K562 (cell line): ENCODE measurements at regions not wholly inside any gene's neighbourhood (a gene's known extent, or its start where the extent isn't known, plus 50 kb on each side); places are given as distances from the start of the nearest gene placed in this dataset.

Experiments used
- ATAC-seq: fragments of 200-7000 bp; cut with Tn5 transposase; 3 replicates; pipeline ENCODE4 v1.9.1; 2020; ENCODE audit warnings: moderate library complexity
- BruUV-seq: library from RNA; stranded (reverse); fragments of 400-500 nt; replicated peaks from 2 replicates; lab custom pipeline; 2021; lab: Mats Ljungman, UMichigan
- CTCF ChIA-PET: fragments of 300-600 bp; formaldehyde crosslinking; extraction: SDS; loops from one replicate; lab custom pipeline; 2021; ENCODE audit warnings: low intra/inter-chr PET ratio; lab: Yijun Ruan, JAX
- POLR2A ChIA-PET: fragments of 300-600, 350-650 bp; sonication (Branson Sonifier 250); formaldehyde crosslinking; extraction: SDS; loops from one replicate; lab custom pipeline; 2021; ENCODE audit warnings: antibody characterized with exemption, inconsistent platforms; lab: Yijun Ruan, JAX
- DNase-seq, 4 experiments: peaks; one replicate each; pipeline versions ENCODE4 v3.0.0 to v3.0.0-alpha.2; 2011 to 2018; ENCODE audit warnings: low spot score in 3 of 4, mixed read lengths in 3 of 4; ENCODE audit errors: extremely low read depth in 1 of 4
- FAIRE-seq: peaks from 2 replicates; lab custom pipeline; 2011; peaks lifted over from hg19 to GRCh38; lab: Jason Lieb, UNC
- H2AFZ ChIP-seq: 2 replicates; pipeline ENCODE4 v1.6.0; 2011; ENCODE audit warnings: low read depth, low read length, control low read depth, inconsistent platforms
- H3K27ac ChIP-seq: fragments of 200-600 bp; 3 replicates; pipeline ENCODE4 v1.8.0; 2011; ENCODE audit warnings: low read depth, mild to moderate bottlenecking, control low read depth, inconsistent platforms, low read length, moderate library complexity, mixed read lengths; ENCODE audit errors: extremely low read depth
- H3K27me3 ChIP-seq, 2 experiments: fragments of 300-600 bp in 1 of 2; 2 replicates in 1 of 2; 3 replicates in 1 of 2; pipeline versions ENCODE4 v1.6.0 to v1.8.0; 2011; ENCODE audit warnings: inconsistent platforms in 2 of 2, low read length in 2 of 2, mild to moderate bottlenecking in 1 of 2, mixed read lengths in 1 of 2, moderate library complexity in 1 of 2; ENCODE audit not compliant: control insufficient read depth in 2 of 2, insufficient read depth in 2 of 2
- H3K36me3 ChIP-seq: fragments of 300-600 bp; 3 replicates; pipeline ENCODE4 v1.8.0; 2011; ENCODE audit warnings: mild to moderate bottlenecking, low read length, inconsistent platforms; ENCODE audit not compliant: control insufficient read depth, insufficient read depth
- H3K4me1 ChIP-seq, 2 experiments: fragments of 200-600 bp in 1 of 2; replicated peaks in 1 of 2; 2 replicates in 1 of 2; 3 replicates in 1 of 2; pipeline versions ENCODE4 v1.5.1 to v1.8.0; 2011; ENCODE audit warnings: inconsistent platforms in 2 of 2, low read length in 2 of 2, mild to moderate bottlenecking in 1 of 2, mixed read lengths in 1 of 2, moderate library complexity in 1 of 2; ENCODE audit not compliant: control insufficient read depth in 2 of 2, insufficient read depth in 2 of 2
- H3K4me2 ChIP-seq: 2 replicates; pipeline ENCODE4 v1.6.1; 2011; ENCODE audit warnings: low read length, control low read depth, inconsistent platforms, mixed read lengths; ENCODE audit not compliant: insufficient read depth
- H3K4me3 ChIP-seq: fragments of 200-600 bp; sonication (generic), shearing (Covaris generic); 2 replicates; pipeline ENCODE4 v1.5.1; 2016; ENCODE audit warnings: control low read depth, inconsistent platforms
- H3K79me2 ChIP-seq: fragments of 200-600 bp; 3 replicates; pipeline ENCODE4 v1.8.0; 2011; ENCODE audit warnings: low read length, inconsistent platforms; ENCODE audit not compliant: control insufficient read depth, insufficient read depth
- H3K9ac ChIP-seq, 2 experiments: 2 replicates each; pipeline versions ENCODE4 v1.6.0 to v1.6.1; 2011; ENCODE audit warnings: low read depth in 2 of 2, low read length in 2 of 2, control low read depth in 1 of 2, inconsistent platforms in 1 of 2, mild to moderate bottlenecking in 1 of 2, mixed read lengths in 1 of 2; ENCODE audit not compliant: insufficient read depth in 1 of 2
- H3K9me1 ChIP-seq: one replicate; pipeline ENCODE4 v1.6.0; 2011; ENCODE audit warnings: inconsistent platforms, mild to moderate bottlenecking, low read length, moderate library complexity; ENCODE audit not compliant: control insufficient read depth, insufficient read depth
- H3K9me3 ChIP-seq: replicated peaks from 2 replicates; pipeline ENCODE4 v1.5.1; 2011; ENCODE audit warnings: low read depth, low read length, inconsistent platforms; ENCODE audit not compliant: control insufficient read depth, insufficient read depth
- H4K20me1 ChIP-seq: replicated peaks from 2 replicates; pipeline ENCODE4 v1.6.1; 2011; ENCODE audit warnings: low read length, inconsistent platforms, mixed read lengths; ENCODE audit not compliant: control insufficient read depth, insufficient read depth
- ASH1L ChIP-seq: fragments of 450-650 bp; IDR thresholded peaks from 2 replicates; pipeline ENCODE4 v1.6.1; 2018; ENCODE audit warnings: borderline replicate concordance, mild to moderate bottlenecking, low read depth; ENCODE audit not compliant: partially characterized antibody
- ELK3 ChIP-seq: fragments of 450-650 bp; formaldehyde crosslinking; IDR thresholded peaks from 2 replicates; pipeline ENCODE4 v1.4.0; 2020; ENCODE audit warnings: mild to moderate bottlenecking
- EWSR1 ChIP-seq: fragments of 450-650 bp; IDR thresholded peaks from 2 replicates; pipeline ENCODE4 v1.6.1; 2018; ENCODE audit warnings: borderline replicate concordance, mild to moderate bottlenecking, low read depth, moderate library complexity; ENCODE audit not compliant: partially characterized antibody
- KDM4B ChIP-seq, 2 experiments: fragments of 450-650 bp in 1 of 2; sonication (generic) in 1 of 2; IDR thresholded peaks; 2 replicates each; pipeline ENCODE4 v1.6.1; 2016 to 2017; ENCODE audit warnings: borderline replicate concordance in 2 of 2, antibody characterized with exemption in 1 of 2, low read depth in 1 of 2, mild to moderate bottlenecking in 1 of 2
- NBN ChIP-seq: fragments of 450-650 bp; IDR thresholded peaks from 2 replicates; pipeline ENCODE4 v1.6.1; 2016; ENCODE audit warnings: low read depth, mild to moderate bottlenecking
- NEUROD1 ChIP-seq: fragments of 150-350 bp; IDR thresholded peaks from 2 replicates; pipeline ENCODE4 v1.6.1; 2014; ENCODE audit warnings: borderline replicate concordance, low read length, low read depth; ENCODE audit not compliant: partially characterized antibody
- NR2C2 ChIP-seq, 2 experiments: fragments of 200-800 bp in 1 of 2; sonication (Bioruptor generic) in 1 of 2; sonication (generic) in 1 of 2; formaldehyde crosslinking in 1 of 2; IDR thresholded peaks; 2 replicates each; pipeline versions ENCODE4 v1.6.1 to v1.8.0; 2016 to 2022; ENCODE audit warnings: mild to moderate bottlenecking in 1 of 2, missing compliant biosample characterization in 1 of 2, missing genetic modification characterization in 1 of 2, missing genetic modification reagents in 1 of 2
- PML ChIP-seq: IDR thresholded peaks from 2 replicates; pipeline ENCODE4 v1.6.1; 2012; ENCODE audit warnings: low read length, inconsistent platforms
- POLR2AphosphoS2 ChIP-seq: IDR thresholded peaks from 2 replicates; pipeline ENCODE4 v1.6.1; 2012; ENCODE audit warnings: low read length, improper control_type of control experiment
- POLR2B ChIP-seq: fragments of 450-650 bp; IDR thresholded peaks from 2 replicates; pipeline ENCODE4 v1.6.1; 2018; ENCODE audit warnings: low read depth; ENCODE audit not compliant: partially characterized antibody
- RUNX1 ChIP-seq: sonication (generic); IDR thresholded peaks from 2 replicates; pipeline ENCODE4 v1.6.1; 2016; ENCODE audit warnings: antibody characterized with exemption, low read depth
- TARDBP ChIP-seq: fragments of 450-650 bp; IDR thresholded peaks from 2 replicates; pipeline ENCODE4 v1.6.1; 2016
- TEAD4 ChIP-seq, 2 experiments: sonication (generic) in 1 of 2; formaldehyde crosslinking in 1 of 2; IDR thresholded peaks; 2 replicates each; pipeline versions ENCODE4 v1.6.1 to v1.8.0; 2012 to 2022; ENCODE audit warnings: borderline replicate concordance in 1 of 2, inconsistent platforms in 1 of 2, low read length in 1 of 2, mild to moderate bottlenecking in 1 of 2, missing genetic modification reagents in 1 of 2
- THRAP3 ChIP-seq: fragments of 450-650 bp; IDR thresholded peaks from 2 replicates; pipeline ENCODE4 v1.6.1; 2016; ENCODE audit warnings: mild to moderate bottlenecking, inconsistent platforms, borderline replicate concordance
- ZFP1 ChIP-seq: fragments of 450-650 bp; formaldehyde crosslinking; IDR thresholded peaks from 2 replicates; pipeline ENCODE4 v1.4.0; 2020; ENCODE audit warnings: mild to moderate bottlenecking, mixed read lengths
- ZNF707 ChIP-seq: fragments of 250-450 bp; sonication (Bioruptor Pico); conservative IDR thresholded peaks from 2 replicates; pipeline ENCODE4 v1.8.0; 2022; ENCODE audit warnings: inconsistent platforms, mild to moderate bottlenecking, moderate library complexity
- ZNF79 ChIP-seq: fragments of 250-450 bp; sonication (Bioruptor Pico); IDR thresholded peaks from 2 replicates; pipeline ENCODE4 v1.4.0; 2020; ENCODE audit warnings: low read depth, mild to moderate bottlenecking, moderate library complexity
- WGBS: fragments of 100-300 bp; shearing (Covaris generic); methylation state at CpG from one replicate; pipeline ENCODE4 v1.1.6; 2016; ENCODE audit warnings: low coverage, mixed read lengths; ENCODE audit not compliant: insufficient coverage; ENCODE audit errors: missing lambda C conversion rate; 5-methylcytosine and 5-hydroxymethylcytosine counted together
- in situ Hi-C: fragments of 300-500 bp; cut with MboI; formaldehyde crosslinking; loops from 4 replicates; pipeline ENCODE4 v1.15.0; 2018; ENCODE audit warnings: inconsistent platforms, mixed read lengths
- intact Hi-C: fragments of 100-400 bp; cut with micrococcal nuclease; formaldehyde crosslinking; loops from 2 replicates; pipeline ENCODE4 v1.14.2; 2022

DNA sequence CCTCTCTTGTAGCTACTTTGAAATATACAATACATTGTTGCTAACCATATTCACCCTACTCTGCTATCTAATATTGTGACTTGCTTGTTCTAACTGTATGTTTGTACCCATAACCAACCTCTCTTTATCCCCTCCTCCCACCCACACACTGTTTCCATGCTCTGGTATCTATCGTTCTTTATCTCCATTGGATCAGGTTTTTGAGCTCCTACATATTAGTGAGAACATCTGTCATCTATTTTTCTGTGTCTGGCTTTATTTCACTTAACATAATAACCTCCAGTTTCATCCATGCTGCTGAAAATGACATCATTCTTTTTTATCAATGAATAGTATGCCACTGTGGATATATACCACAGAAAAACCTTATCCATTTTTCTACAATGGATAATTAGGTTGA is 1230.1 kb downstream of the PLA2G4A start:
- CTCF ChIA-PET = no interaction called here
- no peak for TF ChIP-seq ZNF707 (CRISPR knock-in tag)
- TF ChIP-seq ZFP1 (CRISPR knock-in tag) = no peak
- TF ChIP-seq, all 486 proteins: peak for 0
- DNase-seq (no peak), FAIRE-seq (no peak), ATAC-seq (no peak)
- Histone ChIP-seq H3K36me3 (no peaks in the 10 kb centered on the region), H2AFZ (no peak overlapping the region), H3K4me3 (no peak overlapping the region), H3K27me3 (no peaks in the 10 kb centered on the region), H3K9me1 (no peaks in the 10 kb centered on the region), H3K9ac (no peak overlapping the region), H3K4me2 (no peak overlapping the region), H3K4me1 (no peaks in the 10 kb centered on the region), H3K9me3 (no peaks in the 10 kb centered on the region), H4K20me1 (no peaks in the 10 kb centered on the region), H3K27ac (no peak overlapping the region), H3K79me2 (no peaks in the 10 kb centered on the region)
- intact Hi-C loops (no loop called here), in situ Hi-C loops (no loop called here)
- 0% methylated on average over 1 of the region's 1 CpG for WGBS
- BruUV-seq = no TSS peak
- POLR2A ChIA-PET = no interaction called here

DNA sequence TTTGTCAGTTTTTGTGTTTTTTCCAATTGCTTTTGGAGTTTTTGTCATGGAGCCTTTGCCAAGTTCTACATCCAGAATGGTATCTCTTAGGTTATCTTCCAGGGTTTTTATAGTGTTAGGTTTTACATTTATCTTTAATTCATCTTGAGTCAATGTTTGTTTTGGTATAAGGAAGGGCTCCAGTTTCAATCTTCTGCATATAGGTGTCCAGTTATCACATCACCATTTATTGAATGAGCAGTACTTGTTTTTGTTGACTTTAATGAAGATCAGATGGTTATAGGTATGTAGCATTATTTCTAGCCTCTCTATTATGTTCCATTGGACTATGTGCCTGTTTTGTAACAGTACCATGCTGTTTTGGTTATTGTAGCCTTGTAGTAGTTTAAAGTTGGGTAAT is 1233.1 kb downstream of the PLA2G4A start:
- no peaks in the 10 kb centered on the region for H3K79me2 ChIP-seq
- intact Hi-C loops = no loop called here
- ATAC-seq = no peak

More for the DNA sequence above, 1233.1 kb downstream of the PLA2G4A start:
- ChIA-PET CTCF (no interaction called here), POLR2A (no interaction called here)
- in situ Hi-C loops = no loop called here
- Histone ChIP-seq H3K4me3 (no peak overlapping the region), H4K20me1 (no peaks in the 10 kb centered on the region), H3K36me3 (no peaks in the 10 kb centered on the region), H3K27me3 (no peaks in the 10 kb centered on the region), H3K4me2 (no peak overlapping the region), H3K9me3 (no peaks in the 10 kb centered on the region; the same call in 1 of the 2 replicates), H3K4me1 (no peaks in the 10 kb centered on the region), H3K9ac (no peak overlapping the region), H3K9me1 (no peaks in the 10 kb centered on the region), H2AFZ (no peak overlapping the region), H3K27ac (no peak overlapping the region)
- FAIRE-seq (no peak), DNase-seq (no peak)
- BruUV-seq = no TSS peak
- TF ChIP-seq THRAP3 = no peak
- TF ChIP-seq NR2C2 (CRISPR knock-in tag; IDR thresholded peaks at IDR 0.05) = no peak
- no peak for TF ChIP-seq NR2C2 (tag; IDR thresholded peaks at IDR 0.05)
- no peak for TF ChIP-seq TARDBP
- TF ChIP-seq PML = no peak
- TF ChIP-seq ELK3 (CRISPR knock-in tag) = no peak
- TF ChIP-seq POLR2B = no peak
- TF ChIP-seq ZNF79 (CRISPR knock-in tag) = no peak
- no peak for TF ChIP-seq POLR2AphosphoS2
- TF ChIP-seq NBN = no peak
- no peak for TF ChIP-seq KDM4B (IDR thresholded peaks at IDR 0.05; ENCODE audit: borderline replicate concordance in 2 of 2, low read depth in 1 of 2)
- no peak for TF ChIP-seq NEUROD1
- TF ChIP-seq ASH1L = no peak
- TF ChIP-seq EWSR1 = no peak
- TF ChIP-seq TEAD4 (IDR thresholded peaks at IDR 0.05; ENCODE audit: low read length) = no peak
- TF ChIP-seq TEAD4 (CRISPR knock-in tag; IDR thresholded peaks at IDR 0.05; ENCODE audit: borderline replicate concordance) = no peak
- no peak for TF ChIP-seq RUNX1
